Endothelial cell of umbilical vein (primary cell): ENCODE measurements at regions not wholly inside any gene's neighbourhood (a gene's known extent, or its start where the extent isn't known, plus 50 kb on each side); places are given as distances from the start of the nearest gene placed in this dataset.

Experiments used
- BruUV-seq: library from RNA; stranded (reverse); fragments of 400-500 nt; replicated peaks from 2 replicates; lab custom pipeline; 2021; lab: Mats Ljungman, UMichigan
- CTCF ChIA-PET: fragments of 300-600, 350-600 bp; sonication (Branson Sonifier 250); formaldehyde crosslinking; loops from one replicate; lab custom pipeline; 2021; ENCODE audit warnings: antibody characterized with exemption, inconsistent platforms; lab: Charles Lee
- POLR2A ChIA-PET: fragments of 300-600, 350-600 bp; sonication (Branson Sonifier 250); formaldehyde crosslinking; loops from one replicate; lab custom pipeline; 2021; ENCODE audit warnings: antibody characterized with exemption, inconsistent platforms; lab: Charles Lee
- DNase-seq: peaks from one replicate; pipeline ENCODE4 v3.0.0-alpha.2; 2011; ENCODE audit warnings: low read depth, low spot score
- FAIRE-seq: peaks from 2 replicates; lab custom pipeline; 2011; peaks lifted over from hg19 to GRCh38; lab: Jason Lieb, UNC
- H2AFZ ChIP-seq: 2 replicates; pipeline ENCODE4 v1.6.0; 2012; ENCODE audit warnings: low read depth, low read length, control low read depth, inconsistent platforms
- H3K27ac ChIP-seq: 2 replicates; pipeline ENCODE4 v1.5.1; 2011; ENCODE audit warnings: low read depth, mild to moderate bottlenecking, control low read depth, low read length, moderate library complexity; ENCODE audit not compliant: insufficient read depth
- H3K27me3 ChIP-seq, 2 experiments: 2 replicates each; pipeline versions ENCODE4 v1.6.0 to v1.6.1; 2011; ENCODE audit warnings: low read length in 2 of 2, mixed read lengths in 1 of 2; ENCODE audit not compliant: control insufficient read depth in 2 of 2, insufficient read depth in 2 of 2
- H3K36me3 ChIP-seq, 2 experiments: 2 replicates in 1 of 2; 3 replicates in 1 of 2; pipeline ENCODE4 v1.5.1; 2011; ENCODE audit warnings: low read length in 2 of 2, mild to moderate bottlenecking in 1 of 2, moderate library complexity in 1 of 2; ENCODE audit not compliant: control insufficient read depth in 2 of 2, insufficient read depth in 2 of 2; ENCODE audit errors: extremely low read depth in 1 of 2
- H3K4me1 ChIP-seq: 3 replicates; pipeline ENCODE4 v1.5.1; 2011; ENCODE audit warnings: mild to moderate bottlenecking, low read length; ENCODE audit not compliant: control insufficient read depth, insufficient read depth; ENCODE audit errors: extremely low read depth
- H3K4me2 ChIP-seq: 2 replicates; pipeline ENCODE4 v1.6.1; 2011; ENCODE audit warnings: low read length, control low read depth, mixed read lengths; ENCODE audit not compliant: insufficient read depth
- H3K4me3 ChIP-seq, 3 experiments: fragments of 200-600 bp in 1 of 3; sonication (generic), shearing (Covaris generic) in 1 of 3; replicated peaks in 1 of 3; 2 replicates each; pipeline ENCODE4 v1.5.1; 2011 to 2016; ENCODE audit warnings: control low read depth in 3 of 3, low read length in 3 of 3, mild to moderate bottlenecking in 2 of 3, inconsistent platforms in 1 of 3, low read depth in 1 of 3, moderate library complexity in 1 of 3; ENCODE audit not compliant: insufficient read depth in 1 of 3
- H3K79me2 ChIP-seq: 2 replicates; pipeline ENCODE4 v1.6.0; 2012; ENCODE audit warnings: low read length, inconsistent platforms; ENCODE audit not compliant: control insufficient read depth, insufficient read depth
- H3K9ac ChIP-seq: replicated peaks from 2 replicates; pipeline ENCODE3; 2011; ENCODE audit warnings: low read length, control low read depth; ENCODE audit not compliant: insufficient read depth; ENCODE audit errors: extremely low read depth
- H3K9me1 ChIP-seq: replicated peaks from 3 replicates; pipeline ENCODE4 v1.6.0; 2011; ENCODE audit warnings: mild to moderate bottlenecking, low read length; ENCODE audit not compliant: control insufficient read depth, insufficient read depth; ENCODE audit errors: extremely low read depth
- H3K9me3 ChIP-seq: replicated peaks from 2 replicates; pipeline ENCODE4 v1.5.1; 2012; ENCODE audit warnings: low read length, inconsistent platforms; ENCODE audit not compliant: control insufficient read depth, insufficient read depth
- H4K20me1 ChIP-seq: replicated peaks from 2 replicates; pipeline ENCODE3; 2011; ENCODE audit warnings: mild to moderate bottlenecking, low read length; ENCODE audit not compliant: control insufficient read depth, insufficient read depth; ENCODE audit errors: extremely low read depth
- CTCF ChIP-seq, 2 donors: IDR thresholded peaks; 1 replicate in 1 of 2; 2 replicates in 1 of 2; pipeline ENCODE4 v1.5.1; 2011; ENCODE audit warnings: low read length in 2 of 2, mild to moderate bottlenecking in 2 of 2, moderate library complexity in 2 of 2, control low read depth in 1 of 2, inconsistent platforms in 1 of 2, low read depth in 1 of 2; ENCODE audit not compliant: insufficient read depth in 1 of 2; ENCODE audit errors: extremely low read depth in 1 of 2
- EZH2 ChIP-seq: IDR thresholded peaks from 2 replicates; pipeline ENCODE4 v1.6.1; 2012; ENCODE audit warnings: borderline replicate concordance, low read depth, mild to moderate bottlenecking, moderate library complexity, low read length, inconsistent platforms; ENCODE audit not compliant: severe bottlenecking
- FOS ChIP-seq: IDR thresholded peaks from 2 replicates; pipeline ENCODE4 v1.6.1; 2011; ENCODE audit warnings: mild to moderate bottlenecking, low read length, moderate library complexity, borderline replicate concordance; ENCODE audit not compliant: insufficient read depth
- GATA2 ChIP-seq: IDR thresholded peaks from 2 replicates; pipeline ENCODE4 v1.7.0; 2011; ENCODE audit warnings: low read depth, mild to moderate bottlenecking, moderate library complexity, mixed read lengths, low read length; ENCODE audit not compliant: insufficient read length, insufficient read depth
- JUN ChIP-seq: IDR thresholded peaks from 2 replicates; pipeline ENCODE4 v1.6.1; 2011; ENCODE audit warnings: borderline replicate concordance, low read depth; ENCODE audit not compliant: insufficient read length, insufficient read depth
- MAX ChIP-seq: IDR thresholded peaks from 2 replicates; pipeline ENCODE4 v1.6.1; 2011; ENCODE audit not compliant: insufficient read depth, insufficient read length
- MYC ChIP-seq: IDR thresholded peaks from one replicate; pipeline ENCODE4 v1.6.1; 2011; ENCODE audit warnings: mild to moderate bottlenecking, low read depth, low read length
- POLR2A ChIP-seq: IDR thresholded peaks from 2 replicates; pipeline ENCODE4 v1.6.1; 2012; ENCODE audit warnings: low read depth, mild to moderate bottlenecking, control low read depth, low read length
- POLR2AphosphoS5 ChIP-seq: IDR thresholded peaks from 2 replicates; pipeline ENCODE4 v1.6.1; 2012; ENCODE audit warnings: low read depth, mild to moderate bottlenecking, control low read depth, low read length, moderate library complexity; ENCODE audit not compliant: insufficient read depth
- dilution Hi-C: fragments of 300-500 bp; cut with MboI; formaldehyde crosslinking; loops from one replicate; pipeline ENCODE4 v1.15.0; 2019; ENCODE audit warnings: low sequenced_read_pairs; ENCODE audit not compliant: extremely low pct_ligation_motif_present
- intact Hi-C: fragments of 100-400 bp; cut with micrococcal nuclease; formaldehyde crosslinking; loops from one replicate; pipeline ENCODE4 v1.10.0; 2022

GRCh38 chr12:13376610-13377373 is 180.3 kb downstream of the EMP1 start:
- Histone ChIP-seq H3K27ac (no peak overlapping the region), H3K4me2 (no peak overlapping the region), H3K9me3 (no peaks in the 10 kb centered on the region), H3K36me3 (no peaks in the 10 kb centered on the region), H3K9ac (no peak overlapping the region), H2AFZ (no peak overlapping the region), H3K4me1 (no peaks in the 10 kb centered on the region), H3K79me2 (no peaks in the 10 kb centered on the region), H3K4me3 (no peak overlapping the region), H3K27me3 (peaks cover 0 to 2% of the 10 kb centered on the region in 2 experiments), H4K20me1 (no peaks in the 10 kb centered on the region), H3K9me1 (no peaks in the 10 kb centered on the region)
- FAIRE-seq: no peak
- dilution Hi-C loops (no loop called here), intact Hi-C loops (no loop called here)
- no peak for DNase-seq
- POLR2A ChIA-PET: no interaction called here
- no peak for TF ChIP-seq POLR2AphosphoS5
- TF ChIP-seq POLR2A: no peak
- TF ChIP-seq GATA2: no peak
- TF ChIP-seq MAX: no peak
- no TSS peak for BruUV-seq
- CTCF ChIA-PET: interaction anchor here (1.2 kb wide), 1 partner anchor 14 kb away, joined by 3 read pairs; no protein-coding TSS in a partner anchor

GRCh38 chr12:13375583-13376345 is 179.2 kb downstream of the EMP1 start:
- DNase-seq: no peak
- Histone ChIP-seq H4K20me1 (no peaks in the 10 kb centered on the region), H3K4me1 (no peaks in the 10 kb centered on the region), H3K9ac (no peak overlapping the region), H3K27ac (no peak overlapping the region), H2AFZ (no peak overlapping the region), H3K4me2 (no peak overlapping the region), H3K4me3 (no peak overlapping the region), H3K79me2 (no peaks in the 10 kb centered on the region), H3K36me3 (no peaks in the 10 kb centered on the region), H3K27me3 (peaks cover 0 to 2% of the 10 kb centered on the region in 2 experiments), H3K9me1 (no peaks in the 10 kb centered on the region), H3K9me3 (no peaks in the 10 kb centered on the region)
- intact Hi-C loops: no loop called here
- dilution Hi-C loops: no loop called here
- CTCF ChIA-PET: interaction anchor here (0.9 kb wide), 1 partner anchor 14 kb away, joined by 4 read pairs; no protein-coding TSS in a partner anchor
- no peak for FAIRE-seq
- no TSS peak for BruUV-seq
- POLR2A ChIA-PET: no interaction called here
- TF ChIP-seq EZH2 (no peak), POLR2A (no peak), GATA2 (no peak), POLR2AphosphoS5 (no peak), JUN (no peak), MAX (no peak), MYC (no peak), FOS (no peak), CTCF (IDR thresholded peaks at IDR 0.05; ENCODE audit: extremely low read depth in 1 of 2, insufficient read depth in 1 of 2, low read depth in 1 of 2, low read length in 2 of 2) (no peak)
